ENCODE measurements at regions not wholly inside any gene's neighbourhood (a gene's known extent, or its start where the extent isn't known, plus 50 kb on each side); places are given as distances from the start of the nearest gene placed in this dataset.

DNA sequence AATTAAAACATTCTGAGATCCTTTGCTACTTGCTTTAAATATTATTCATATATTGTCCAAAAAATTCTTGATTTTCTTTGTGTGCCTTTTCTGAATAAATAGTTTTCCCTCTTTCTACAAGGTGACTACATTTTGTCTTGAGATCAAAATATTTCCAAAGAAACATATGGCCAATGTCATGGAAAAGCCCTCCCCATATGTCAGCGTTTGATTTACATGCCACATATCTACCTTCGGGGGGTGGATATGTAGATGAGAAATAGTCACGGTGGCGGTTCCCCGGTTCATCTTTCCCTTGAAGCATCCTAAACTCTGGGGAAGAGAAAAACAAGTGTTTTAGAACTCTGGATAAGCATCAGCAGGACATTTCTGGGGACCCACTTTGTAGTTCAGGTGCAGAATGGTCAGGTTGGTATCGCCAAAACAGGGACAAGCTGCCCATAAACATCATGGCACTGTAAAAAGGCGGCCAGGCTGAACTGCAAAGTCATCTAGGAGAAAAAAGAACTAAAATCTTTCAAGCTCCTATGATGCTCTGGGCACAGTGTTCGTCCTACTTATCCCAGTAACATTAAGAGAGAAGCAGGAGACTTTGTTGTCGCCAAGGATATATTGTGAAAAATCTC lies 91.5 kb downstream of the MEX3B start:
- H3K36me3 ChIP-seq (ENCODE audit: control insufficient read depth in 2 of 3, insufficient read depth in 3 of 3, low read length in 3 of 3): no peaks in the 10 kb centered on the region
- H3K9me3 ChIP-seq (ENCODE audit: control insufficient read depth in 2 of 3, insufficient read depth in 1 of 3, low read length in 3 of 3): no peaks in the 10 kb centered on the region
- DNase-seq: no peak
- intact Hi-C loops (cut with DNase I): no loop called here
- no peak overlapping the region for H3K27ac ChIP-seq (ENCODE audit: low read depth in 2 of 2, low read length in 2 of 2)
- TF ChIP-seq, protein P1, sequence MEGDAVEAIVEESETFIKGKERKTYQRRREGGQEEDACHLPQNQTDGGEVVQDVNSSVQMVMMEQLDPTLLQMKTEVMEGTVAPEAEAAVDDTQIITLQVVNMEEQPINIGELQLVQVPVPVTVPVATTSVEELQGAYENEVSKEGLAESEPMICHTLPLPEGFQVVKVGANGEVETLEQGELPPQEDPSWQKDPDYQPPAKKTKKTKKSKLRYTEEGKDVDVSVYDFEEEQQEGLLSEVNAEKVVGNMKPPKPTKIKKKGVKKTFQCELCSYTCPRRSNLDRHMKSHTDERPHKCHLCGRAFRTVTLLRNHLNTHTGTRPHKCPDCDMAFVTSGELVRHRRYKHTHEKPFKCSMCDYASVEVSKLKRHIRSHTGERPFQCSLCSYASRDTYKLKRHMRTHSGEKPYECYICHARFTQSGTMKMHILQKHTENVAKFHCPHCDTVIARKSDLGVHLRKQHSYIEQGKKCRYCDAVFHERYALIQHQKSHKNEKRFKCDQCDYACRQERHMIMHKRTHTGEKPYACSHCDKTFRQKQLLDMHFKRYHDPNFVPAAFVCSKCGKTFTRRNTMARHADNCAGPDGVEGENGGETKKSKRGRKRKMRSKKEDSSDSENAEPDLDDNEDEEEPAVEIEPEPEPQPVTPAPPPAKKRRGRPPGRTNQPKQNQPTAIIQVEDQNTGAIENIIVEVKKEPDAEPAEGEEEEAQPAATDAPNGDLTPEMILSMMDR (IDR thresholded peaks at IDR 0.05; ENCODE audit: borderline replicate concordance, extremely low read depth, insufficient read depth): no peak
- no peaks in the 10 kb centered on the region for H3K4me1 ChIP-seq (ENCODE audit: control insufficient read depth in 2 of 3, insufficient read depth in 2 of 3, low read depth in 1 of 3, low read length in 3 of 3)
- FAIRE-seq: no peak
- no peaks in the 10 kb centered on the region for H3K27me3 ChIP-seq (ENCODE audit: control insufficient read depth, insufficient read depth, low read length)
- H3K9ac ChIP-seq (ENCODE audit: low read length in 3 of 3): no peak overlapping the region
- no peak overlapping the region for H3K4me3 ChIP-seq (ENCODE audit: low read length in 3 of 3)

DNA sequence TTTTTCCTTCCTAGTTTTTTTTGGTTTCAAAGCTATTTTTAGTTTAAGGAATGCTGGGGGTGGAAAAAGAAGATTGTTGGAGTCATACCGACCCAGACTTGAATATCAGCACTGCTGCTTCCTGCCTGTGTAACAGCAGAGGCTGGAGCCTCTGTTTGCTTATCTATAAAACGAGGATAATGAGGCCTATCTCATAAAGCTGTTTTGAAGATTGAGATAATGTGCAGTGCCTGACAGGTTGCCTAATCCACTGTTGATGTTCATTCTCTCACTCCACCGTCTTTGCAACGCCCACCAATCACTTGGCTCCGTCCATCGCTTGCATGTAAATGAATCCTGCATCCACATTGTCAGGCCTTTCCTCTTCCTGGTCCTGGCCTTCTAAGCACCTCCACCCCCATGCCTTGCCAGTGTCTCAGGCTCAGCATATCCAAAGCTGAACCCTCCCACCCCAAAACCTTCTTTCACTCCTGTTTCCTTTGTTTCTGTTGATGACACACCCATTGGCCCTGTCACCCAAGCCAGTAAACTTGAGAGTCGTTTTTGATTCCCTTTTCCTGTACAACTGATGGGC lies 94.9 kb downstream of the MEX3B start:
- Histone ChIP-seq H3K27ac (ENCODE audit: low read depth in 2 of 2, low read length in 2 of 2) (no peak overlapping the region), H3K36me3 (ENCODE audit: control insufficient read depth in 2 of 3, insufficient read depth in 3 of 3, low read length in 3 of 3) (no peaks in the 10 kb centered on the region), H3K27me3 (ENCODE audit: control insufficient read depth, insufficient read depth, low read length) (no peaks in the 10 kb centered on the region), H3K9me3 (ENCODE audit: control insufficient read depth in 2 of 3, insufficient read depth in 1 of 3, low read length in 3 of 3) (no peaks in the 10 kb centered on the region), H3K4me1 (ENCODE audit: control insufficient read depth in 2 of 3, insufficient read depth in 2 of 3, low read depth in 1 of 3, low read length in 3 of 3) (no peaks in the 10 kb centered on the region), H3K9ac (ENCODE audit: low read length in 3 of 3) (no peak overlapping the region), H3K4me3 (ENCODE audit: low read length in 3 of 3) (no peak overlapping the region)
- TF ChIP-seq, protein P1 (IDR thresholded peaks at IDR 0.05; ENCODE audit: borderline replicate concordance, extremely low read depth, insufficient read depth): no peak
- intact Hi-C loops (cut with DNase I): no loop called here
- peak in 1 of 5 donors; percentile 36 for DNase-seq
- FAIRE-seq: no peak

DNA sequence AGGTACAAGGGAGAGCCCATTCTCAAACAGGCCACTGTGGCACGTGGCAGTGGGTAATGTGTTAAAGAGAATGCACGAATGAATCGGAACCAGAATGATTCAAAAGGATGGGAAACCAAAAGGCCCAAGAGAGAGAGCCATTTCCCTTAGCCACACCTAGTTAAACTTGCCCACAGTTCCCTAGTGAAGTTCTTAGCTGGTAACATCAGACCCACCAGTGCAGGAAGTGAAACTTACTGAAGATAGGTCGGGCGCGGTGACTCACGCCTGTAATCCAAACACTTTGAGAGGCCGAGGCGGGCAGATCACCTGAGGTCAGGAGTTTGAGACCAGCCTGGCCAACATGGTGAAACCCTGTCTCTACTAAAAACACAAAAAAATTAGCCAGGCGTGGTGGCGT lies 97.1 kb downstream of the MEX3B start:
- Histone ChIP-seq H3K27me3 (ENCODE audit: control insufficient read depth, insufficient read depth, low read length) (no peaks in the 10 kb centered on the region), H3K27ac (ENCODE audit: low read depth in 2 of 2, low read length in 2 of 2) (no peak overlapping the region), H3K4me1 (ENCODE audit: control insufficient read depth in 2 of 3, insufficient read depth in 2 of 3, low read depth in 1 of 3, low read length in 3 of 3) (no peaks in the 10 kb centered on the region), H3K4me3 (ENCODE audit: low read length in 3 of 3) (no peak overlapping the region), H3K9ac (ENCODE audit: low read length in 3 of 3) (no peak overlapping the region), H3K9me3 (ENCODE audit: control insufficient read depth in 2 of 3, insufficient read depth in 1 of 3, low read length in 3 of 3) (no peaks in the 10 kb centered on the region), H3K36me3 (ENCODE audit: control insufficient read depth in 2 of 3, insufficient read depth in 3 of 3, low read length in 3 of 3) (no peaks in the 10 kb centered on the region)
- no peak for DNase-seq
- TF ChIP-seq, protein P1 (IDR thresholded peaks at IDR 0.05; ENCODE audit: borderline replicate concordance, extremely low read depth, insufficient read depth): no peak
- no peak for FAIRE-seq
- intact Hi-C loops (cut with DNase I): no loop called here

All from kidney (tissue), 13 donors.